ENCODE measurements at regions not wholly inside any gene's neighbourhood (a gene's known extent, or its start where the extent isn't known, plus 50 kb on each side); places are given as distances from the start of the nearest gene placed in this dataset.

DNA sequence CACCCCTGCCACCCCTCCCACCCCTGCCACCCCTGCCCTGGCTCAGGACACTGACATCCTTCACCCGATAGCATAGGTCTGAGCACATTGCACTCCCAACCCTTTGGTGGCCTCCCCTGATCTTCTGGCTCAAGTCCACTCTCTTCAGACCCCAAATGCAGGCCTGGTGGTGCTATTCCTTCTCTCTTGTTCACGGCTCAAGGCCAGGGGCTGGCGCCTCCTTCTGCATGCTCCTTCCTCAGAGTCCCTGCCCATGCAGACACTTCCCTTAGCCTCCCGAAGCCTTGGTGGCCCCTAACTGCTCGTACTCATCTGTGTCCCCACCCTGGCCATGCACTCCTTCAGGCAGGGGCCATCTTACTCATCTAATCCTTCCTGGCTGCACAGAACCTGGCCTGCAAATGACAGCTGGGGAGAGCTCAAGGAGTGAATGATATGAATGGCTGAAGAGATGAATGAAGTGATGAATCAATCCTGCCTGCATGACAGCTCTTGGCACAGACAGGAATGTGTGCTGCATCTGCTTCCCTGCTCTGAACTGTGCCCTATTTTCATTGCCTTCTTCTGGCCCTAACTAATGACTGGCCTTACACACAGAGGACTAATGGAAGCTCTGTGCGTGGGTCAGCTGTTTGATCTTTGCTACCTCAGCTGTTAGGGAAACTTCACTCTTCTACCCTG lies 290.8 kb downstream of the DYSF start:
- H3K4me3 Mint-ChIP-seq: no peak overlapping the region
- H3K9me3 Mint-ChIP-seq: peaks cover 0 to 11% (median under 1%) of the 10 kb centered on the region in 8 donors
- H3K36me3 Mint-ChIP-seq: no peaks in the 10 kb centered on the region
- Histone ChIP-seq H3K4me3 (ENCODE audit: low read length in 2 of 2) (no peak overlapping the region), H3K27me3 (ENCODE audit: insufficient read depth, low read length) (no peaks in the 10 kb centered on the region), H3K9me3 (ENCODE audit: control insufficient read depth in 1 of 2, low read length in 2 of 2) (no peaks in the 10 kb centered on the region), H3K27ac (ENCODE audit: low read depth, low read length) (no peak overlapping the region), H3K4me1 (ENCODE audit: insufficient read depth, low read length) (no peaks in the 10 kb centered on the region), H3K36me3 (ENCODE audit: insufficient read depth, low read length) (no peaks in the 10 kb centered on the region)
- no peaks in the 10 kb centered on the region for H3K4me1 Mint-ChIP-seq
- ChIA-PET CTCF (ENCODE audit: partially characterized antibody) (no interaction called here), POLR2A (ENCODE audit: partially characterized antibody) (no interaction called here)
- intact Hi-C loops (cut with micrococcal nuclease): no loop called here
- peaks cover 2 to 4% of the 10 kb centered on the region in 2 donors for H3K27me3 Mint-ChIP-seq
- no peak for DNase-seq
- H3K27ac Mint-ChIP-seq: no peak overlapping the region

GRCh38 chr2:71742953-71743601 lies 289.7 kb downstream of the DYSF start:
- H3K4me3 Mint-ChIP-seq: no peak overlapping the region
- H3K36me3 Mint-ChIP-seq: no peaks in the 10 kb centered on the region
- H3K9me3 Mint-ChIP-seq: peaks cover 0 to 11% (median 3%) of the 10 kb centered on the region in 8 donors
- CTCF ChIA-PET (ENCODE audit: partially characterized antibody): no interaction called here
- Histone ChIP-seq H3K27me3 (ENCODE audit: insufficient read depth, low read length) (no peaks in the 10 kb centered on the region), H3K27ac (ENCODE audit: low read depth, low read length) (no peak overlapping the region), H3K4me1 (ENCODE audit: insufficient read depth, low read length) (no peaks in the 10 kb centered on the region), H3K36me3 (ENCODE audit: insufficient read depth, low read length) (no peaks in the 10 kb centered on the region), H3K4me3 (ENCODE audit: low read length in 2 of 2) (no peak overlapping the region), H3K9me3 (ENCODE audit: control insufficient read depth in 1 of 2, low read length in 2 of 2) (no peaks in the 10 kb centered on the region)
- H3K27me3 Mint-ChIP-seq: peaks cover 2 to 4% of the 10 kb centered on the region in 2 donors
- no peak for DNase-seq
- intact Hi-C loops (cut with micrococcal nuclease): no loop called here
- no peaks in the 10 kb centered on the region for H3K4me1 Mint-ChIP-seq
- no peak overlapping the region for H3K27ac Mint-ChIP-seq
- POLR2A ChIA-PET (ENCODE audit: partially characterized antibody): no interaction called here

DNA sequence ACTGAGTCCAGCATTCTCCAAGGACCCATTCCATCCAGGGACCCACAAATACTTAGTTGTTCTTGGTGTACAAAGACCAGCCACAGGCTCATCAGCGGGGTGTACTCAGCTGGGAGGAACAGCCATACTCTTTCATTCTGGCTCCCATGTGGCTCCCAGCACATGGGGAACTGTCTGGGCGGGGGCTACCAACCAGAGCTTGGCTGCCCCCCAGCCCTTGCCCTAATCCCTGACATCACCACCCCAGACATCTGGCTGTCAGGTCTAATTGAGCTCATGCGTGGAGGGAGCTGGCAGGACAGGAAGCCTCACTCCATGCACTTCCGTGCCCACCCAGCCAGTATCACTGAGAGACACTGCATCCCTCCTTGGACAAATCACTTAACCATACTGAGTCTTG lies 283.6 kb downstream of the DYSF start:
- Mint-ChIP-seq H3K27me3 (peaks cover 0 to 3% of the 10 kb centered on the region in 2 donors), H3K4me3 (no peak overlapping the region), H3K27ac (no peak overlapping the region), H3K9me3 (peaks cover 0 to 14% (median 5%) of the 10 kb centered on the region in 8 donors), H3K36me3 (no peaks in the 10 kb centered on the region), H3K4me1 (no peaks in the 10 kb centered on the region)
- intact Hi-C loops (cut with micrococcal nuclease): no loop called here
- no peaks in the 10 kb centered on the region for H3K27me3 ChIP-seq (ENCODE audit: insufficient read depth, low read length)
- no peak for DNase-seq
- ChIA-PET POLR2A (ENCODE audit: partially characterized antibody) (no interaction called here), CTCF (ENCODE audit: partially characterized antibody) (no interaction called here)
- no peaks in the 10 kb centered on the region for H3K4me1 ChIP-seq (ENCODE audit: insufficient read depth, low read length)
- no peaks in the 10 kb centered on the region for H3K36me3 ChIP-seq (ENCODE audit: insufficient read depth, low read length)
- H3K27ac ChIP-seq (ENCODE audit: low read depth, low read length): no peak overlapping the region
- H3K4me3 ChIP-seq (ENCODE audit: low read length in 2 of 2): no peak overlapping the region
- H3K9me3 ChIP-seq (ENCODE audit: control insufficient read depth in 1 of 2, low read length in 2 of 2): no peaks in the 10 kb centered on the region

GRCh38 chr2:71736091-71736861 lies 282.9 kb downstream of the DYSF start:
- Mint-ChIP-seq H3K4me3 (no peak overlapping the region), H3K9me3 (peaks cover 0 to 15% (median 7%) of the 10 kb centered on the region in 8 donors), H3K27ac (no peak overlapping the region), H3K4me1 (no peaks in the 10 kb centered on the region), H3K36me3 (no peaks in the 10 kb centered on the region), H3K27me3 (peaks cover 0 to 5% of the 10 kb centered on the region in 2 donors)
- Histone ChIP-seq H3K9me3 (ENCODE audit: control insufficient read depth in 1 of 2, low read length in 2 of 2) (no peaks in the 10 kb centered on the region), H3K4me3 (ENCODE audit: low read length in 2 of 2) (no peak overlapping the region), H3K36me3 (ENCODE audit: insufficient read depth, low read length) (no peaks in the 10 kb centered on the region), H3K27me3 (ENCODE audit: insufficient read depth, low read length) (no peaks in the 10 kb centered on the region), H3K4me1 (ENCODE audit: insufficient read depth, low read length) (no peaks in the 10 kb centered on the region), H3K27ac (ENCODE audit: low read depth, low read length) (no peak overlapping the region)
- no peak for DNase-seq
- intact Hi-C loops (cut with micrococcal nuclease): no loop called here
- ChIA-PET POLR2A (ENCODE audit: partially characterized antibody) (no interaction called here), CTCF (ENCODE audit: partially characterized antibody) (no interaction called here)
